ENCODE measurements at regions not wholly inside any gene's neighbourhood (a gene's known extent, or its start where the extent isn't known, plus 50 kb on each side); places are given as distances from the start of the nearest gene placed in this dataset.

DNA sequence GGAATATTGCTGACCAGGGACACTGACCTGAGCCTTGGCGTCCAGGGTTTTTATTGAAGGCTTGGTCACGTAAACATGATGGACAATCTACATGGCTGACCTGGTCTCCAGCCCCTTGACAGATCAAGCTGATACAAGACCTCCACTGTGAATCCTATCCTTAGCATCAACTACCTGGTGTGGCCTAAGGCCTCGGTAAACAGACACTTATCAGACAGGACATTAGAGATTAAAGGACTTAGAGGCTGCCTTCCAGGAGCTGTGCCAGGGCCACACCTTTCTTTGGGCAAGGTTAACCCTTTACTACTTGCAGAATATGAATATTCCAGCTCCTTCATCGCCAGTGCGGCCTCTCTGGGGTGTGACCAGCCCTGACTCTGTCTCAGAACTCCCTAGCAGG lies 104.9 kb upstream of the FOXA2 start:
- Histone ChIP-seq H3K9ac (ENCODE audit: low read depth in 1 of 2, low read length in 2 of 2) (no peak overlapping the region), H3K27ac (ENCODE audit: low read depth in 1 of 2, low read length in 2 of 2) (no peak overlapping the region), H3K36me3 (ENCODE audit: control insufficient read depth in 4 of 4, insufficient read depth in 3 of 4, low read depth in 1 of 4, low read length in 3 of 4) (no peaks in the 10 kb centered on the region), H3K9me3 (ENCODE audit: control insufficient read depth in 4 of 4, low read length in 3 of 4) (no peaks in the 10 kb centered on the region), H3K27me3 (ENCODE audit: control insufficient read depth in 4 of 4, insufficient read depth in 4 of 4, low read length in 3 of 4) (no peaks in the 10 kb centered on the region), H3K4me1 (ENCODE audit: control insufficient read depth in 4 of 4, insufficient read depth in 4 of 4, low read length in 3 of 4) (peaks cover 1 to 23% (median 11%) of the 10 kb centered on the region in 4 donors), H3K4me3 (ENCODE audit: low read depth in 1 of 3, low read length in 3 of 3) (no peak overlapping the region)
- TF ChIP-seq RXRA (IDR thresholded peaks at IDR 0.05) (no peak), FOXA1 (IDR thresholded peaks at IDR 0.05) (no peak), NR2F2 (IDR thresholded peaks at IDR 0.05) (no peak), JUND (IDR thresholded peaks at IDR 0.05) (no peak), RAD21 (IDR thresholded peaks at IDR 0.05) (no peak), TAF1 (conservative IDR thresholded peaks at IDR 0.05) (no peak)
- TF ChIP-seq, protein P1, sequence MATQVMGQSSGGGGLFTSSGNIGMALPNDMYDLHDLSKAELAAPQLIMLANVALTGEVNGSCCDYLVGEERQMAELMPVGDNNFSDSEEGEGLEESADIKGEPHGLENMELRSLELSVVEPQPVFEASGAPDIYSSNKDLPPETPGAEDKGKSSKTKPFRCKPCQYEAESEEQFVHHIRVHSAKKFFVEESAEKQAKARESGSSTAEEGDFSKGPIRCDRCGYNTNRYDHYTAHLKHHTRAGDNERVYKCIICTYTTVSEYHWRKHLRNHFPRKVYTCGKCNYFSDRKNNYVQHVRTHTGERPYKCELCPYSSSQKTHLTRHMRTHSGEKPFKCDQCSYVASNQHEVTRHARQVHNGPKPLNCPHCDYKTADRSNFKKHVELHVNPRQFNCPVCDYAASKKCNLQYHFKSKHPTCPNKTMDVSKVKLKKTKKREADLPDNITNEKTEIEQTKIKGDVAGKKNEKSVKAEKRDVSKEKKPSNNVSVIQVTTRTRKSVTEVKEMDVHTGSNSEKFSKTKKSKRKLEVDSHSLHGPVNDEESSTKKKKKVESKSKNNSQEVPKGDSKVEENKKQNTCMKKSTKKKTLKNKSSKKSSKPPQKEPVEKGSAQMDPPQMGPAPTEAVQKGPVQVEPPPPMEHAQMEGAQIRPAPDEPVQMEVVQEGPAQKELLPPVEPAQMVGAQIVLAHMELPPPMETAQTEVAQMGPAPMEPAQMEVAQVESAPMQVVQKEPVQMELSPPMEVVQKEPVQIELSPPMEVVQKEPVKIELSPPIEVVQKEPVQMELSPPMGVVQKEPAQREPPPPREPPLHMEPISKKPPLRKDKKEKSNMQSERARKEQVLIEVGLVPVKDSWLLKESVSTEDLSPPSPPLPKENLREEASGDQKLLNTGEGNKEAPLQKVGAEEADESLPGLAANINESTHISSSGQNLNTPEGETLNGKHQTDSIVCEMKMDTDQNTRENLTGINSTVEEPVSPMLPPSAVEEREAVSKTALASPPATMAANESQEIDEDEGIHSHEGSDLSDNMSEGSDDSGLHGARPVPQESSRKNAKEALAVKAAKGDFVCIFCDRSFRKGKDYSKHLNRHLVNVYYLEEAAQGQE (IDR thresholded peaks at IDR 0.05) = no peak
- no peak for DNase-seq (ENCODE audit: low spot score)
- WGBS = 87% methylated on average over 5 of the region's 5 CpGs

DNA sequence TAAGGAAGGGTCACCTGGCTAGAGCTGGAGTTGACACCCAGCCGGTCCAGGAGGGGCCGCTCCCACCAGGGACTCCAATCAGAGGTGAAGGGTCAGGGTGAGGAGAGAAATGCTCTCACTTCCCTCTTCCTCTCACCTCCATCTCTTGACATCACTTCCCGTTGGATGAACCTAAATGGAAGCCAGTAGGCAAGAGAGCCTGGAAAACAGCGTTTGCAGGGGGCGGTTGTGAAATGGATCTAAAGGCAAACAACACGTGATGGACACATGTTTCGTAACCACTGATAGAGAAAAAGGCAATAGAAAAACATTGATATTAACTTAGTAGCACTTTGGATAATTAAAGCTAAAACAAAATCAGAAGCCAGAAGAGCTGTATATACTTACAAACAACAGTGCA lies 105.6 kb upstream of the FOXA2 start:
- DNase-seq (ENCODE audit: low spot score) = no peak
- H3K27ac ChIP-seq (ENCODE audit: low read depth in 1 of 2, low read length in 2 of 2) = no peak overlapping the region
- TF ChIP-seq, protein P2, sequence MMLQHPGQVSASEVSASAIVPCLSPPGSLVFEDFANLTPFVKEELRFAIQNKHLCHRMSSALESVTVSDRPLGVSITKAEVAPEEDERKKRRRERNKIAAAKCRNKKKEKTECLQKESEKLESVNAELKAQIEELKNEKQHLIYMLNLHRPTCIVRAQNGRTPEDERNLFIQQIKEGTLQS (IDR thresholded peaks at IDR 0.05) = no peak
- TF ChIP-seq, protein P3, sequence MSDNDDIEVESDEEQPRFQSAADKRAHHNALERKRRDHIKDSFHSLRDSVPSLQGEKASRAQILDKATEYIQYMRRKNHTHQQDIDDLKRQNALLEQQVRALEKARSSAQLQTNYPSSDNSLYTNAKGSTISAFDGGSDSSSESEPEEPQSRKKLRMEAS (IDR thresholded peaks at IDR 0.05) = peak; percentile 52
- TF ChIP-seq RAD21 (IDR thresholded peaks at IDR 0.05) (no peak), NR2F2 (IDR thresholded peaks at IDR 0.05) (no peak), FOXA2 (IDR thresholded peaks at IDR 0.05) (peak; percentile 39), EGR1 (IDR thresholded peaks at IDR 0.05; ENCODE audit: low read depth in 2 of 2) (no peak), SP1 (IDR thresholded peaks at IDR 0.05) (no peak), YY1 (IDR thresholded peaks at IDR 0.05) (peak; percentile 83), RXRA (IDR thresholded peaks at IDR 0.05) (peak; percentile 49 to 65), TAF1 (conservative IDR thresholded peaks at IDR 0.05) (no peak), HNF4G (IDR thresholded peaks at IDR 0.05) (no peak), FOXA1 (IDR thresholded peaks at IDR 0.05) (no peak), JUND (IDR thresholded peaks at IDR 0.05) (no peak), HNF4A (conservative IDR thresholded peaks at IDR 0.05) (peak in 1 of 2 donors; percentile 37), GABPA (IDR thresholded peaks at IDR 0.05 in 1 of 2, conservative IDR thresholded peaks at IDR 0.05 in 1 of 2) (peak; percentile 48 to 77)
- TF ChIP-seq, protein P1 (IDR thresholded peaks at IDR 0.05) = no peak
- TF ChIP-seq, protein P4, sequence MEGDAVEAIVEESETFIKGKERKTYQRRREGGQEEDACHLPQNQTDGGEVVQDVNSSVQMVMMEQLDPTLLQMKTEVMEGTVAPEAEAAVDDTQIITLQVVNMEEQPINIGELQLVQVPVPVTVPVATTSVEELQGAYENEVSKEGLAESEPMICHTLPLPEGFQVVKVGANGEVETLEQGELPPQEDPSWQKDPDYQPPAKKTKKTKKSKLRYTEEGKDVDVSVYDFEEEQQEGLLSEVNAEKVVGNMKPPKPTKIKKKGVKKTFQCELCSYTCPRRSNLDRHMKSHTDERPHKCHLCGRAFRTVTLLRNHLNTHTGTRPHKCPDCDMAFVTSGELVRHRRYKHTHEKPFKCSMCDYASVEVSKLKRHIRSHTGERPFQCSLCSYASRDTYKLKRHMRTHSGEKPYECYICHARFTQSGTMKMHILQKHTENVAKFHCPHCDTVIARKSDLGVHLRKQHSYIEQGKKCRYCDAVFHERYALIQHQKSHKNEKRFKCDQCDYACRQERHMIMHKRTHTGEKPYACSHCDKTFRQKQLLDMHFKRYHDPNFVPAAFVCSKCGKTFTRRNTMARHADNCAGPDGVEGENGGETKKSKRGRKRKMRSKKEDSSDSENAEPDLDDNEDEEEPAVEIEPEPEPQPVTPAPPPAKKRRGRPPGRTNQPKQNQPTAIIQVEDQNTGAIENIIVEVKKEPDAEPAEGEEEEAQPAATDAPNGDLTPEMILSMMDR (IDR thresholded peaks at IDR 0.05; ENCODE audit: low read depth, low read length, missing input control) = no peak
- TF ChIP-seq, protein P5, sequence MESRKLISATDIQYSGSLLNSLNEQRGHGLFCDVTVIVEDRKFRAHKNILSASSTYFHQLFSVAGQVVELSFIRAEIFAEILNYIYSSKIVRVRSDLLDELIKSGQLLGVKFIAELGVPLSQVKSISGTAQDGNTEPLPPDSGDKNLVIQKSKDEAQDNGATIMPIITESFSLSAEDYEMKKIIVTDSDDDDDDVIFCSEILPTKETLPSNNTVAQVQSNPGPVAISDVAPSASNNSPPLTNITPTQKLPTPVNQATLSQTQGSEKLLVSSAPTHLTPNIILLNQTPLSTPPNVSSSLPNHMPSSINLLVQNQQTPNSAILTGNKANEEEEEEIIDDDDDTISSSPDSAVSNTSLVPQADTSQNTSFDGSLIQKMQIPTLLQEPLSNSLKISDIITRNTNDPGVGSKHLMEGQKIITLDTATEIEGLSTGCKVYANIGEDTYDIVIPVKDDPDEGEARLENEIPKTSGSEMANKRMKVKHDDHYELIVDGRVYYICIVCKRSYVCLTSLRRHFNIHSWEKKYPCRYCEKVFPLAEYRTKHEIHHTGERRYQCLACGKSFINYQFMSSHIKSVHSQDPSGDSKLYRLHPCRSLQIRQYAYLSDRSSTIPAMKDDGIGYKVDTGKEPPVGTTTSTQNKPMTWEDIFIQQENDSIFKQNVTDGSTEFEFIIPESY (IDR thresholded peaks at IDR 0.05) = peak; percentile 23

More for the DNA sequence above, 105.6 kb upstream of the FOXA2 start:
- Histone ChIP-seq H3K27me3 (ENCODE audit: control insufficient read depth in 4 of 4, insufficient read depth in 4 of 4, low read length in 3 of 4) (no peaks in the 10 kb centered on the region), H3K36me3 (ENCODE audit: control insufficient read depth in 4 of 4, insufficient read depth in 3 of 4, low read depth in 1 of 4, low read length in 3 of 4) (no peaks in the 10 kb centered on the region), H3K4me3 (ENCODE audit: low read depth in 1 of 3, low read length in 3 of 3) (no peak overlapping the region), H3K9me3 (ENCODE audit: control insufficient read depth in 4 of 4, low read length in 3 of 4) (no peaks in the 10 kb centered on the region), H3K9ac (ENCODE audit: low read depth in 1 of 2, low read length in 2 of 2) (no peak overlapping the region), H3K4me1 (ENCODE audit: control insufficient read depth in 4 of 4, insufficient read depth in 4 of 4, low read length in 3 of 4) (peaks cover 1 to 23% (median 11%) of the 10 kb centered on the region in 4 donors)
- 59% methylated on average over 7 of the region's 7 CpGs for WGBS
